Inferior parietal cortex (tissue), 1 donor: ENCODE measurements at regions not wholly inside any gene's neighbourhood (a gene's known extent, or its start where the extent isn't known, plus 50 kb on each side); places are given as distances from the start of the nearest gene placed in this dataset.

ENCODE experiments used
- DNase-seq: peaks from one replicate; pipeline ENCODE4 v3.0.0-alpha.2; 2016; ENCODE audit errors: extremely low spot score

GRCh38 chr2:575030-575726 is 102.0 kb downstream of the TMEM18 start:
- no peak for DNase-seq

- DNase-seq = no peak
Measured at GRCh38 chr2:573805-574392, 103.3 kb downstream of the TMEM18 start.

- DNase-seq = no peak
Measured at GRCh38 chr2:573025-573424, 104.2 kb downstream of the TMEM18 start.

- no peak for DNase-seq
Measured at GRCh38 chr2:569681-570080, 107.5 kb downstream of the TMEM18 start.

- DNase-seq = no peak
Measured at GRCh38 chr2:568639-569235, 108.5 kb downstream of the TMEM18 start.

GRCh38 chr2:567865-568638 is 109.2 kb downstream of the TMEM18 start:
- no peak for DNase-seq

GRCh38 chr2:567496-567864 is 109.7 kb downstream of the TMEM18 start:
- no peak for DNase-seq

GRCh38 chr2:566379-567313 is 110.6 kb downstream of the TMEM18 start:
- no peak for DNase-seq

GRCh38 chr2:564471-565181 is 112.6 kb downstream of the TMEM18 start:
- DNase-seq = no peak

- no peak for DNase-seq
Measured at GRCh38 chr2:563512-563911, 113.7 kb downstream of the TMEM18 start.

- no peak for DNase-seq
Measured at GRCh38 chr2:562391-563364, 114.5 kb downstream of the TMEM18 start.

- DNase-seq = no peak
Measured at GRCh38 chr2:558879-559278, 118.3 kb downstream of the TMEM18 start.

- DNase-seq = no peak
Measured at GRCh38 chr2:558302-558642, 118.9 kb downstream of the TMEM18 start.

GRCh38 chr2:557635-558301 is 119.4 kb downstream of the TMEM18 start:
- DNase-seq = no peak

GRCh38 chr2:556485-556884 is 120.7 kb downstream of the TMEM18 start:
- DNase-seq = no peak

- DNase-seq = no peak
Measured at GRCh38 chr2:555164-555922, 121.9 kb downstream of the TMEM18 start.

GRCh38 chr2:554444-554843 is 122.8 kb downstream of the TMEM18 start:
- DNase-seq = no peak

GRCh38 chr2:552906-553305 is 124.3 kb downstream of the TMEM18 start:
- no peak for DNase-seq
